ENCODE measurements at regions not wholly inside any gene's neighbourhood (a gene's known extent, or its start where the extent isn't known, plus 50 kb on each side); places are given as distances from the start of the nearest gene placed in this dataset.

DNA sequence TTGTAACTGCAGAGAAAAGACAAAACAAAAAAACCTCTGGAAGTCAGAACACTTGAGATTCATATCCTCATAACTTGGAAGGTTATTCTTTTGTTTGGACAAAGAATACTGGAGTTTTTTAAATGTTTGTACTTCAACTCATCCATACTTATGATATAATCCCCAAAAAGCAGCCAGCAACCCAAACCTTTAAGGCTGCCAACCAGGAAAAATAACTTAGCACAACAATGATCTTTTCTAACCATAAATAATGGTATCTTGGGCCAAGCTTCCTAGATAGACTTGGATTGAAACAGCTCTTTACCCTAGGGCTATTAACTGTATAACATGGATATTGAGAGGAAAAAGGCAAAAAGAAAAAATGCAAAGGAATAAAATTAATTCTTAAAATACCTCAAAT is 335.1 kb downstream of the LTN1 start:
- TF ChIP-seq, protein P1, sequence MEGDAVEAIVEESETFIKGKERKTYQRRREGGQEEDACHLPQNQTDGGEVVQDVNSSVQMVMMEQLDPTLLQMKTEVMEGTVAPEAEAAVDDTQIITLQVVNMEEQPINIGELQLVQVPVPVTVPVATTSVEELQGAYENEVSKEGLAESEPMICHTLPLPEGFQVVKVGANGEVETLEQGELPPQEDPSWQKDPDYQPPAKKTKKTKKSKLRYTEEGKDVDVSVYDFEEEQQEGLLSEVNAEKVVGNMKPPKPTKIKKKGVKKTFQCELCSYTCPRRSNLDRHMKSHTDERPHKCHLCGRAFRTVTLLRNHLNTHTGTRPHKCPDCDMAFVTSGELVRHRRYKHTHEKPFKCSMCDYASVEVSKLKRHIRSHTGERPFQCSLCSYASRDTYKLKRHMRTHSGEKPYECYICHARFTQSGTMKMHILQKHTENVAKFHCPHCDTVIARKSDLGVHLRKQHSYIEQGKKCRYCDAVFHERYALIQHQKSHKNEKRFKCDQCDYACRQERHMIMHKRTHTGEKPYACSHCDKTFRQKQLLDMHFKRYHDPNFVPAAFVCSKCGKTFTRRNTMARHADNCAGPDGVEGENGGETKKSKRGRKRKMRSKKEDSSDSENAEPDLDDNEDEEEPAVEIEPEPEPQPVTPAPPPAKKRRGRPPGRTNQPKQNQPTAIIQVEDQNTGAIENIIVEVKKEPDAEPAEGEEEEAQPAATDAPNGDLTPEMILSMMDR (IDR thresholded peaks at IDR 0.05), result no peak
- no peak for TF ChIP-seq POLR2A (IDR thresholded peaks at IDR 0.05)
